Natural killer cell (primary cell): ENCODE measurements at regions not wholly inside any gene's neighbourhood (a gene's known extent, or its start where the extent isn't known, plus 50 kb on each side); places are given as distances from the start of the nearest gene placed in this dataset.

Experiments
- ATAC-seq, 3 donors: fragments of 150-1000 bp in 2 of 3; fragments of 200-7000 bp in 1 of 3; cut with Tn5 transposase; 1 replicate in 1 of 3; 2 replicates in 2 of 3; pipeline ENCODE4 v1.10.0; 2021; ENCODE audit warnings: mild to moderate bottlenecking in 2 of 3, moderate library complexity in 2 of 3
- DNase-seq, 2 donors: peaks; one replicate each; pipeline versions ENCODE4 v3.0.0 to v3.0.0-alpha.2; 2013 to 2021; ENCODE audit warnings: mixed read lengths in 1 of 2
- H3K27ac ChIP-seq: one replicate; pipeline ENCODE4 v1.5.1; 2013; ENCODE audit warnings: mild to moderate bottlenecking, low read length
- H3K27me3 ChIP-seq: one replicate; pipeline ENCODE4 v1.6.1; 2013; ENCODE audit warnings: low read length; ENCODE audit not compliant: control insufficient read depth, insufficient read depth
- H3K36me3 ChIP-seq: one replicate; pipeline ENCODE4 v1.6.1; 2013; ENCODE audit warnings: low read length; ENCODE audit not compliant: control insufficient read depth, insufficient read depth
- H3K4me1 ChIP-seq: one replicate; pipeline ENCODE4 v1.6.1; 2013; ENCODE audit warnings: low read length; ENCODE audit not compliant: control insufficient read depth, insufficient read depth
- H3K4me3 ChIP-seq: one replicate; pipeline ENCODE4 v1.5.1; 2013; ENCODE audit warnings: low read length
- H3K9me3 ChIP-seq: one replicate; pipeline ENCODE4 v1.6.1; 2013; ENCODE audit warnings: low read length; ENCODE audit not compliant: control insufficient read depth, insufficient read depth
- H3K27ac Mint-ChIP-seq, 2 donors: one replicate each; pipeline ENCODE4 v1.8.0; 2022; ENCODE audit warnings: mild to moderate bottlenecking in 2 of 2, mixed read lengths in 2 of 2, moderate library complexity in 1 of 2
- H3K27me3 Mint-ChIP-seq, 2 donors: one replicate each; pipeline ENCODE4 v1.8.0; 2022; ENCODE audit warnings: low read depth in 2 of 2, mixed read lengths in 2 of 2
- H3K36me3 Mint-ChIP-seq: one replicate; pipeline ENCODE4 v1.8.0; 2022; ENCODE audit warnings: mixed read lengths
- H3K4me1 Mint-ChIP-seq, 2 donors: one replicate each; pipeline ENCODE4 v1.8.0; 2022; ENCODE audit warnings: mixed read lengths in 2 of 2
- H3K4me3 Mint-ChIP-seq: one replicate; pipeline ENCODE4 v1.8.0; 2022; ENCODE audit warnings: mild to moderate bottlenecking, moderate library complexity, mixed read lengths
- H3K9me3 Mint-ChIP-seq, 2 donors: one replicate each; pipeline ENCODE4 v1.8.0; 2022; ENCODE audit warnings: mixed read lengths in 2 of 2
- CTCF ChIP-seq: fragments of 200-600 bp; IDR thresholded peaks from one replicate; pipeline ENCODE4 v1.8.0; 2022; ENCODE audit warnings: antibody characterized with exemption
- WGBS: methylation state at CpG from one replicate; pipeline ENCODE4 v1.1.7; 2013; ENCODE audit warnings: missing lambda C conversion rate; ENCODE audit not compliant: insufficient coverage; 5-methylcytosine and 5-hydroxymethylcytosine counted together
- intact Hi-C: fragments of 100-400 bp; cut with micrococcal nuclease; formaldehyde crosslinking; loops from one replicate; pipeline ENCODE4 v1.14.2; 2022

- ATAC-seq = no peak
- intact Hi-C loops = no loop called here
- Mint-ChIP-seq H3K27ac (no peak overlapping the region), H3K4me3 (no peak overlapping the region), H3K36me3 (no peaks in the 10 kb centered on the region), H3K9me3 (no peaks in the 10 kb centered on the region), H3K4me1 (peaks cover 5 to 11% of the 10 kb centered on the region in 2 donors), H3K27me3 (no peaks in the 10 kb centered on the region)
- 87% methylated on average over 9 of the region's 9 CpGs for WGBS
- no peak for TF ChIP-seq CTCF
- Histone ChIP-seq H3K27ac (no peak overlapping the region), H3K9me3 (no peaks in the 10 kb centered on the region), H3K4me1 (no peaks in the 10 kb centered on the region), H3K36me3 (no peaks in the 10 kb centered on the region), H3K27me3 (no peaks in the 10 kb centered on the region), H3K4me3 (no peak overlapping the region)
- DNase-seq = no peak
Measured at GRCh38 chr19:28521614-28522544, 691.1 kb downstream of the UQCRFS1 start.

- no peaks in the 10 kb centered on the region for H3K27me3 Mint-ChIP-seq
- H3K36me3 Mint-ChIP-seq = no peaks in the 10 kb centered on the region
- no peak for TF ChIP-seq CTCF
- DNase-seq = no peak
- H3K27ac Mint-ChIP-seq = no peak overlapping the region
- no peaks in the 10 kb centered on the region for H3K9me3 ChIP-seq
- intact Hi-C loops = no loop called here
- no peaks in the 10 kb centered on the region for H3K4me1 ChIP-seq
- H3K27ac ChIP-seq = no peak overlapping the region
- H3K36me3 ChIP-seq = no peaks in the 10 kb centered on the region
- peaks cover 5 to 11% of the 10 kb centered on the region in 2 donors for H3K4me1 Mint-ChIP-seq
- H3K9me3 Mint-ChIP-seq = no peaks in the 10 kb centered on the region
- ATAC-seq = no peak
- no peak overlapping the region for H3K4me3 ChIP-seq
- H3K27me3 ChIP-seq = no peaks in the 10 kb centered on the region
- no peak overlapping the region for H3K4me3 Mint-ChIP-seq
Measured at GRCh38 chr19:28520998-28521568, 691.9 kb downstream of the UQCRFS1 start.

- no peak overlapping the region for H3K4me3 Mint-ChIP-seq
- Histone ChIP-seq H3K4me1 (no peaks in the 10 kb centered on the region), H3K27ac (no peak overlapping the region), H3K4me3 (no peak overlapping the region), H3K9me3 (no peaks in the 10 kb centered on the region), H3K36me3 (no peaks in the 10 kb centered on the region), H3K27me3 (no peaks in the 10 kb centered on the region)
- H3K36me3 Mint-ChIP-seq = no peaks in the 10 kb centered on the region
- no peaks in the 10 kb centered on the region for H3K9me3 Mint-ChIP-seq
- no peaks in the 10 kb centered on the region for H3K27me3 Mint-ChIP-seq
- ATAC-seq (no peak), DNase-seq (no peak)
- WGBS = 96% methylated on average over 15 of the region's 15 CpGs
- TF ChIP-seq CTCF = no peak
- peaks cover 5 to 11% of the 10 kb centered on the region in 2 donors for H3K4me1 Mint-ChIP-seq
- intact Hi-C loops = no loop called here
- H3K27ac Mint-ChIP-seq = no peak overlapping the region
Measured at GRCh38 chr19:28519952-28520861, 692.7 kb downstream of the UQCRFS1 start.
